ENCODE measurements at regions not wholly inside any gene's neighbourhood (a gene's known extent, or its start where the extent isn't known, plus 50 kb on each side); places are given as distances from the start of the nearest gene placed in this dataset.
"Not testable (repeated sequence)": the region's sequence is repeated elsewhere in the genome, so short reads cannot be mapped to it uniquely, and the experiment has no call there.

- DNase-seq (ENCODE audit: low read depth): no peak
Observed at GRCh38 chr4:115229873-115230272, 116.5 kb upstream of the NDST4 start.

- no peak for DNase-seq (ENCODE audit: low read depth)
Observed at GRCh38 chr4:115228851-115229250, 115.4 kb upstream of the NDST4 start.

GRCh38 chr4:115222061-115222460 lies 108.6 kb upstream of the NDST4 start:
- DNase-seq (ENCODE audit: low read depth): no peak

- no peak for DNase-seq (ENCODE audit: low read depth)
Observed at GRCh38 chr4:115219862-115220261, 106.4 kb upstream of the NDST4 start.

GRCh38 chr4:115219315-115219860 lies 106.0 kb upstream of the NDST4 start:
- DNase-seq (ENCODE audit: low read depth): no peak

GRCh38 chr4:115215935-115216334 lies 102.5 kb upstream of the NDST4 start:
- no peak for DNase-seq (ENCODE audit: low read depth)

GRCh38 chr4:115213716-115214115 lies 100.3 kb upstream of the NDST4 start:
- no peak for DNase-seq (ENCODE audit: low read depth)

GRCh38 chr4:115201042-115201330 lies 87.6 kb upstream of the NDST4 start:
- DNase-seq (ENCODE audit: low read depth): no peak

- not testable (repeated sequence) for DNase-seq (ENCODE audit: low read depth)
Observed at GRCh38 chr4:115200201-115201041, 87.0 kb upstream of the NDST4 start.

- not testable (repeated sequence) for DNase-seq (ENCODE audit: low read depth)
Observed at GRCh38 chr4:115194612-115195011, 81.2 kb upstream of the NDST4 start.

- no peak for DNase-seq (ENCODE audit: low read depth)
Observed at GRCh38 chr4:115190529-115190928, 77.1 kb upstream of the NDST4 start.

GRCh38 chr4:115187136-115187535 lies 73.7 kb upstream of the NDST4 start:
- DNase-seq (ENCODE audit: low read depth): peak; percentile 13

GRCh38 chr4:115179438-115180062 lies 66.1 kb upstream of the NDST4 start:
- not testable (repeated sequence) for DNase-seq (ENCODE audit: low read depth)

GRCh38 chr4:115178687-115179086 lies 65.3 kb upstream of the NDST4 start:
- DNase-seq (ENCODE audit: low read depth): not testable (repeated sequence)

- no peak for DNase-seq (ENCODE audit: low read depth)
Observed at GRCh38 chr4:115171220-115171619, 57.8 kb upstream of the NDST4 start.

GRCh38 chr4:115165503-115165902 lies 52.1 kb upstream of the NDST4 start:
- DNase-seq (ENCODE audit: low read depth): no peak
